K562 (cell line): ENCODE measurements at regions not wholly inside any gene's neighbourhood (a gene's known extent, or its start where the extent isn't known, plus 50 kb on each side); places are given as distances from the start of the nearest gene placed in this dataset.

Source experiments
- ATAC-seq: fragments of 200-7000 bp; cut with Tn5 transposase; 3 replicates; pipeline ENCODE4 v1.9.1; 2020; ENCODE audit warnings: moderate library complexity
- BruUV-seq: library from RNA; stranded (reverse); fragments of 400-500 nt; replicated peaks from 2 replicates; lab custom pipeline; 2021; lab: Mats Ljungman, UMichigan
- CTCF ChIA-PET: fragments of 300-600 bp; formaldehyde crosslinking; extraction: SDS; loops from one replicate; lab custom pipeline; 2021; ENCODE audit warnings: low intra/inter-chr PET ratio; lab: Yijun Ruan, JAX
- POLR2A ChIA-PET: fragments of 300-600, 350-650 bp; sonication (Branson Sonifier 250); formaldehyde crosslinking; extraction: SDS; loops from one replicate; lab custom pipeline; 2021; ENCODE audit warnings: antibody characterized with exemption, inconsistent platforms; lab: Yijun Ruan, JAX
- DNase-seq, 4 experiments: peaks; one replicate each; pipeline versions ENCODE4 v3.0.0 to v3.0.0-alpha.2; 2011 to 2018; ENCODE audit warnings: low spot score in 3 of 4, mixed read lengths in 3 of 4; ENCODE audit errors: extremely low read depth in 1 of 4
- FAIRE-seq: peaks from 2 replicates; lab custom pipeline; 2011; peaks lifted over from hg19 to GRCh38; lab: Jason Lieb, UNC
- H2AFZ ChIP-seq: 2 replicates; pipeline ENCODE4 v1.6.0; 2011; ENCODE audit warnings: low read depth, low read length, control low read depth, inconsistent platforms
- H3K27ac ChIP-seq: fragments of 200-600 bp; 3 replicates; pipeline ENCODE4 v1.8.0; 2011; ENCODE audit warnings: low read depth, mild to moderate bottlenecking, control low read depth, inconsistent platforms, low read length, moderate library complexity, mixed read lengths; ENCODE audit errors: extremely low read depth
- H3K27me3 ChIP-seq, 2 experiments: fragments of 300-600 bp in 1 of 2; 2 replicates in 1 of 2; 3 replicates in 1 of 2; pipeline versions ENCODE4 v1.6.0 to v1.8.0; 2011; ENCODE audit warnings: inconsistent platforms in 2 of 2, low read length in 2 of 2, mild to moderate bottlenecking in 1 of 2, mixed read lengths in 1 of 2, moderate library complexity in 1 of 2; ENCODE audit not compliant: control insufficient read depth in 2 of 2, insufficient read depth in 2 of 2
- H3K36me3 ChIP-seq: fragments of 300-600 bp; 3 replicates; pipeline ENCODE4 v1.8.0; 2011; ENCODE audit warnings: mild to moderate bottlenecking, low read length, inconsistent platforms; ENCODE audit not compliant: control insufficient read depth, insufficient read depth
- H3K4me1 ChIP-seq, 2 experiments: fragments of 200-600 bp in 1 of 2; replicated peaks in 1 of 2; 2 replicates in 1 of 2; 3 replicates in 1 of 2; pipeline versions ENCODE4 v1.5.1 to v1.8.0; 2011; ENCODE audit warnings: inconsistent platforms in 2 of 2, low read length in 2 of 2, mild to moderate bottlenecking in 1 of 2, mixed read lengths in 1 of 2, moderate library complexity in 1 of 2; ENCODE audit not compliant: control insufficient read depth in 2 of 2, insufficient read depth in 2 of 2
- H3K4me2 ChIP-seq: 2 replicates; pipeline ENCODE4 v1.6.1; 2011; ENCODE audit warnings: low read length, control low read depth, inconsistent platforms, mixed read lengths; ENCODE audit not compliant: insufficient read depth
- H3K4me3 ChIP-seq: fragments of 200-600 bp; sonication (generic), shearing (Covaris generic); 2 replicates; pipeline ENCODE4 v1.5.1; 2016; ENCODE audit warnings: control low read depth, inconsistent platforms
- H3K79me2 ChIP-seq: fragments of 200-600 bp; 3 replicates; pipeline ENCODE4 v1.8.0; 2011; ENCODE audit warnings: low read length, inconsistent platforms; ENCODE audit not compliant: control insufficient read depth, insufficient read depth
- H3K9ac ChIP-seq, 2 experiments: 2 replicates each; pipeline versions ENCODE4 v1.6.0 to v1.6.1; 2011; ENCODE audit warnings: low read depth in 2 of 2, low read length in 2 of 2, control low read depth in 1 of 2, inconsistent platforms in 1 of 2, mild to moderate bottlenecking in 1 of 2, mixed read lengths in 1 of 2; ENCODE audit not compliant: insufficient read depth in 1 of 2
- H3K9me1 ChIP-seq: one replicate; pipeline ENCODE4 v1.6.0; 2011; ENCODE audit warnings: inconsistent platforms, mild to moderate bottlenecking, low read length, moderate library complexity; ENCODE audit not compliant: control insufficient read depth, insufficient read depth
- H3K9me3 ChIP-seq: replicated peaks from 2 replicates; pipeline ENCODE4 v1.5.1; 2011; ENCODE audit warnings: low read depth, low read length, inconsistent platforms; ENCODE audit not compliant: control insufficient read depth, insufficient read depth
- H4K20me1 ChIP-seq: replicated peaks from 2 replicates; pipeline ENCODE4 v1.6.1; 2011; ENCODE audit warnings: low read length, inconsistent platforms, mixed read lengths; ENCODE audit not compliant: control insufficient read depth, insufficient read depth
- ARNT ChIP-seq, 2 experiments: fragments of 450-650 bp; IDR thresholded peaks; 2 replicates each; pipeline ENCODE4 v1.6.1; 2016; ENCODE audit warnings: mild to moderate bottlenecking in 1 of 2
- EZH2 ChIP-seq: IDR thresholded peaks from 2 replicates; pipeline ENCODE4 v1.6.1; 2012; ENCODE audit warnings: low read depth, mild to moderate bottlenecking, inconsistent platforms, low read length, borderline replicate concordance
- LEF1 ChIP-seq: fragments of 450-650 bp; IDR thresholded peaks from 2 replicates; pipeline ENCODE4 v1.6.1; 2016; ENCODE audit warnings: mild to moderate bottlenecking
- NR2F6 ChIP-seq: fragments of 450-650 bp; formaldehyde crosslinking; IDR thresholded peaks from 2 replicates; pipeline ENCODE4 v1.4.0; 2020; ENCODE audit warnings: mild to moderate bottlenecking
- POLR3G ChIP-seq: IDR thresholded peaks from 2 replicates; pipeline ENCODE4 v1.6.1; 2011; ENCODE audit not compliant: insufficient read length, insufficient replicate concordance; ENCODE audit errors: extremely low read depth
- RBM22 ChIP-seq: fragments of 200-400 bp; formaldehyde crosslinking; IDR thresholded peaks from 2 replicates; pipeline ENCODE4 v1.6.1; 2018; ENCODE audit warnings: low read length, low read depth; ENCODE audit not compliant: poor library complexity, severe bottlenecking
- TAF7 ChIP-seq: fragments of 450-650 bp; IDR thresholded peaks from 2 replicates; pipeline ENCODE4 v1.6.1; 2016; ENCODE audit warnings: missing genetic modification characterization, missing compliant biosample characterization
- TCF7L2 ChIP-seq: fragments of 150-350 bp; IDR thresholded peaks from 2 replicates; pipeline ENCODE4 v1.6.1; 2016; ENCODE audit warnings: low read depth, mild to moderate bottlenecking, low read length, moderate library complexity
- ZNF184 ChIP-seq: sonication (generic); formaldehyde crosslinking; IDR thresholded peaks from 2 replicates; pipeline ENCODE4 v1.5.0; 2020; ENCODE audit warnings: missing genetic modification reagents
- ZNF311 ChIP-seq: fragments of 250-450 bp; sonication (Bioruptor Pico); IDR thresholded peaks from 2 replicates; pipeline ENCODE4 v1.4.0; 2020; ENCODE audit warnings: mild to moderate bottlenecking, moderate library complexity
- ZNF561 ChIP-seq: fragments of 450-650 bp; formaldehyde crosslinking; conservative IDR thresholded peaks from 2 replicates; pipeline ENCODE4 v1.4.0; 2020; ENCODE audit warnings: mild to moderate bottlenecking, moderate library complexity
- ZNF75A ChIP-seq: fragments of 450-650 bp; formaldehyde crosslinking; IDR thresholded peaks from 2 replicates; pipeline ENCODE4 v1.4.0; 2020; ENCODE audit warnings: mild to moderate bottlenecking
- WGBS: fragments of 100-300 bp; shearing (Covaris generic); methylation state at CpG from one replicate; pipeline ENCODE4 v1.1.6; 2016; ENCODE audit warnings: low coverage, mixed read lengths; ENCODE audit not compliant: insufficient coverage; ENCODE audit errors: missing lambda C conversion rate; 5-methylcytosine and 5-hydroxymethylcytosine counted together
- in situ Hi-C: fragments of 300-500 bp; cut with MboI; formaldehyde crosslinking; loops from 4 replicates; pipeline ENCODE4 v1.15.0; 2018; ENCODE audit warnings: inconsistent platforms, mixed read lengths
- intact Hi-C: fragments of 100-400 bp; cut with micrococcal nuclease; formaldehyde crosslinking; loops from 2 replicates; pipeline ENCODE4 v1.14.2; 2022
- TF ChIP-seq, protein P1 (sequence below): fragments of 450-650 bp; IDR thresholded peaks from 2 replicates; pipeline ENCODE4 v1.6.1; 2016; ENCODE audit warnings: mild to moderate bottlenecking
- TF ChIP-seq, protein P2 (sequence below), 2 experiments: fragments of 150-350 bp in 1 of 2; IDR thresholded peaks; 2 replicates each; pipeline ENCODE4 v1.6.1; 2012 to 2016; ENCODE audit warnings: low read depth in 2 of 2, low read length in 2 of 2, mild to moderate bottlenecking in 1 of 2, moderate library complexity in 1 of 2
- TF ChIP-seq, protein P3 (sequence below): sonication (generic); formaldehyde crosslinking; IDR thresholded peaks from 2 replicates; pipeline ENCODE4 v1.8.0; 2023; ENCODE audit warnings: mild to moderate bottlenecking, missing genetic modification reagents

GRCh38 chr13:56718791-56719190 lies 421.9 kb upstream of the PRR20A start:
- no peak overlapping the region for H3K4me3 ChIP-seq
- H2AFZ ChIP-seq = no peak overlapping the region
- H3K9me1 ChIP-seq = no peaks in the 10 kb centered on the region
- no peaks in the 10 kb centered on the region for H3K9me3 ChIP-seq
- in situ Hi-C loops = no loop called here
- no peaks in the 10 kb centered on the region for H3K4me1 ChIP-seq
- no peaks in the 10 kb centered on the region for H4K20me1 ChIP-seq
- H3K9ac ChIP-seq = no peak overlapping the region
- CTCF ChIA-PET = no interaction called here
- FAIRE-seq = no peak
- no TSS peak for BruUV-seq
- H3K4me2 ChIP-seq = no peak overlapping the region
- H3K27me3 ChIP-seq = no peaks in the 10 kb centered on the region
- no peak for ATAC-seq
- DNase-seq = no peak
- no peaks in the 10 kb centered on the region for H3K36me3 ChIP-seq
- H3K79me2 ChIP-seq = no peaks in the 10 kb centered on the region
- POLR2A ChIA-PET = no interaction called here
- no peak overlapping the region for H3K27ac ChIP-seq
- intact Hi-C loops = no loop called here
- WGBS = 0% methylated on average over 1 of the region's 1 CpG
- TF ChIP-seq ZNF311 (no peak), LEF1 (no peak), ZNF561 (CRISPR knock-in tag) (no peak), POLR3G (no peak), TCF7L2 (no peak), ZNF75A (no peak), RBM22 (no peak), EZH2 (no peak), NR2F6 (CRISPR knock-in tag) (no peak), ARNT (IDR thresholded peaks at IDR 0.05) (no peak), TAF7 (tag) (no peak), ZNF184 (no peak)
- TF ChIP-seq, protein P1, sequence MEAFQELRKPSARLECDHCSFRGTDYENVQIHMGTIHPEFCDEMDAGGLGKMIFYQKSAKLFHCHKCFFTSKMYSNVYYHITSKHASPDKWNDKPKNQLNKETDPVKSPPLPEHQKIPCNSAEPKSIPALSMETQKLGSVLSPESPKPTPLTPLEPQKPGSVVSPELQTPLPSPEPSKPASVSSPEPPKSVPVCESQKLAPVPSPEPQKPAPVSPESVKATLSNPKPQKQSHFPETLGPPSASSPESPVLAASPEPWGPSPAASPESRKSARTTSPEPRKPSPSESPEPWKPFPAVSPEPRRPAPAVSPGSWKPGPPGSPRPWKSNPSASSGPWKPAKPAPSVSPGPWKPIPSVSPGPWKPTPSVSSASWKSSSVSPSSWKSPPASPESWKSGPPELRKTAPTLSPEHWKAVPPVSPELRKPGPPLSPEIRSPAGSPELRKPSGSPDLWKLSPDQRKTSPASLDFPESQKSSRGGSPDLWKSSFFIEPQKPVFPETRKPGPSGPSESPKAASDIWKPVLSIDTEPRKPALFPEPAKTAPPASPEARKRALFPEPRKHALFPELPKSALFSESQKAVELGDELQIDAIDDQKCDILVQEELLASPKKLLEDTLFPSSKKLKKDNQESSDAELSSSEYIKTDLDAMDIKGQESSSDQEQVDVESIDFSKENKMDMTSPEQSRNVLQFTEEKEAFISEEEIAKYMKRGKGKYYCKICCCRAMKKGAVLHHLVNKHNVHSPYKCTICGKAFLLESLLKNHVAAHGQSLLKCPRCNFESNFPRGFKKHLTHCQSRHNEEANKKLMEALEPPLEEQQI = no peak
- TF ChIP-seq, protein P2, sequence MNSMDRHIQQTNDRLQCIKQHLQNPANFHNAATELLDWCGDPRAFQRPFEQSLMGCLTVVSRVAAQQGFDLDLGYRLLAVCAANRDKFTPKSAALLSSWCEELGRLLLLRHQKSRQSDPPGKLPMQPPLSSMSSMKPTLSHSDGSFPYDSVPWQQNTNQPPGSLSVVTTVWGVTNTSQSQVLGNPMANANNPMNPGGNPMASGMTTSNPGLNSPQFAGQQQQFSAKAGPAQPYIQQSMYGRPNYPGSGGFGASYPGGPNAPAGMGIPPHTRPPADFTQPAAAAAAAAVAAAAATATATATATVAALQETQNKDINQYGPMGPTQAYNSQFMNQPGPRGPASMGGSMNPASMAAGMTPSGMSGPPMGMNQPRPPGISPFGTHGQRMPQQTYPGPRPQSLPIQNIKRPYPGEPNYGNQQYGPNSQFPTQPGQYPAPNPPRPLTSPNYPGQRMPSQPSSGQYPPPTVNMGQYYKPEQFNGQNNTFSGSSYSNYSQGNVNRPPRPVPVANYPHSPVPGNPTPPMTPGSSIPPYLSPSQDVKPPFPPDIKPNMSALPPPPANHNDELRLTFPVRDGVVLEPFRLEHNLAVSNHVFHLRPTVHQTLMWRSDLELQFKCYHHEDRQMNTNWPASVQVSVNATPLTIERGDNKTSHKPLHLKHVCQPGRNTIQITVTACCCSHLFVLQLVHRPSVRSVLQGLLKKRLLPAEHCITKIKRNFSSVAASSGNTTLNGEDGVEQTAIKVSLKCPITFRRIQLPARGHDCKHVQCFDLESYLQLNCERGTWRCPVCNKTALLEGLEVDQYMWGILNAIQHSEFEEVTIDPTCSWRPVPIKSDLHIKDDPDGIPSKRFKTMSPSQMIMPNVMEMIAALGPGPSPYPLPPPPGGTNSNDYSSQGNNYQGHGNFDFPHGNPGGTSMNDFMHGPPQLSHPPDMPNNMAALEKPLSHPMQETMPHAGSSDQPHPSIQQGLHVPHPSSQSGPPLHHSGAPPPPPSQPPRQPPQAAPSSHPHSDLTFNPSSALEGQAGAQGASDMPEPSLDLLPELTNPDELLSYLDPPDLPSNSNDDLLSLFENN (IDR thresholded peaks at IDR 0.05; ENCODE audit: low read depth in 2 of 2, low read length in 2 of 2) = no peak
- TF ChIP-seq, protein P3, sequence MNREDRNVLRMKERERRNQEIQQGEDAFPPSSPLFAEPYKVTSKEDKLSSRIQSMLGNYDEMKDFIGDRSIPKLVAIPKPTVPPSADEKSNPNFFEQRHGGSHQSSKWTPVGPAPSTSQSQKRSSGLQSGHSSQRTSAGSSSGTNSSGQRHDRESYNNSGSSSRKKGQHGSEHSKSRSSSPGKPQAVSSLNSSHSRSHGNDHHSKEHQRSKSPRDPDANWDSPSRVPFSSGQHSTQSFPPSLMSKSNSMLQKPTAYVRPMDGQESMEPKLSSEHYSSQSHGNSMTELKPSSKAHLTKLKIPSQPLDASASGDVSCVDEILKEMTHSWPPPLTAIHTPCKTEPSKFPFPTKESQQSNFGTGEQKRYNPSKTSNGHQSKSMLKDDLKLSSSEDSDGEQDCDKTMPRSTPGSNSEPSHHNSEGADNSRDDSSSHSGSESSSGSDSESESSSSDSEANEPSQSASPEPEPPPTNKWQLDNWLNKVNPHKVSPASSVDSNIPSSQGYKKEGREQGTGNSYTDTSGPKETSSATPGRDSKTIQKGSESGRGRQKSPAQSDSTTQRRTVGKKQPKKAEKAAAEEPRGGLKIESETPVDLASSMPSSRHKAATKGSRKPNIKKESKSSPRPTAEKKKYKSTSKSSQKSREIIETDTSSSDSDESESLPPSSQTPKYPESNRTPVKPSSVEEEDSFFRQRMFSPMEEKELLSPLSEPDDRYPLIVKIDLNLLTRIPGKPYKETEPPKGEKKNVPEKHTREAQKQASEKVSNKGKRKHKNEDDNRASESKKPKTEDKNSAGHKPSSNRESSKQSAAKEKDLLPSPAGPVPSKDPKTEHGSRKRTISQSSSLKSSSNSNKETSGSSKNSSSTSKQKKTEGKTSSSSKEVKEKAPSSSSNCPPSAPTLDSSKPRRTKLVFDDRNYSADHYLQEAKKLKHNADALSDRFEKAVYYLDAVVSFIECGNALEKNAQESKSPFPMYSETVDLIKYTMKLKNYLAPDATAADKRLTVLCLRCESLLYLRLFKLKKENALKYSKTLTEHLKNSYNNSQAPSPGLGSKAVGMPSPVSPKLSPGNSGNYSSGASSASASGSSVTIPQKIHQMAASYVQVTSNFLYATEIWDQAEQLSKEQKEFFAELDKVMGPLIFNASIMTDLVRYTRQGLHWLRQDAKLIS = no peak
